Esophagus muscularis mucosa (tissue), 4 donors: ENCODE measurements at regions not wholly inside any gene's neighbourhood (a gene's known extent, or its start where the extent isn't known, plus 50 kb on each side); places are given as distances from the start of the nearest gene placed in this dataset.
"Not testable (repeated sequence)": the region's sequence is repeated elsewhere in the genome, so short reads cannot be mapped to it uniquely, and the experiment has no call there.

Experiments used
- CTCF ChIP-seq, 3 experiments: fragments of 200-600 bp in 2 of 3; fragments of 450-650 bp in 1 of 3; sonication (generic) in 2 of 3; IDR thresholded peaks; one replicate each; pipeline ENCODE4 v1.5.1; 2017 to 2019; ENCODE audit warnings: antibody characterized with exemption in 3 of 3, mild to moderate bottlenecking in 2 of 3, moderate library complexity in 1 of 3
- EP300 ChIP-seq: sonication (generic); formaldehyde crosslinking; IDR thresholded peaks from one replicate; pipeline ENCODE4 v1.6.1; 2017; ENCODE audit warnings: antibody characterized with exemption
- POLR2AphosphoS5 ChIP-seq, 2 donors: sonication (generic); formaldehyde crosslinking; IDR thresholded peaks; one replicate each; pipeline ENCODE4 v1.6.1; 2017; ENCODE audit warnings: antibody characterized with exemption in 2 of 2

DNA sequence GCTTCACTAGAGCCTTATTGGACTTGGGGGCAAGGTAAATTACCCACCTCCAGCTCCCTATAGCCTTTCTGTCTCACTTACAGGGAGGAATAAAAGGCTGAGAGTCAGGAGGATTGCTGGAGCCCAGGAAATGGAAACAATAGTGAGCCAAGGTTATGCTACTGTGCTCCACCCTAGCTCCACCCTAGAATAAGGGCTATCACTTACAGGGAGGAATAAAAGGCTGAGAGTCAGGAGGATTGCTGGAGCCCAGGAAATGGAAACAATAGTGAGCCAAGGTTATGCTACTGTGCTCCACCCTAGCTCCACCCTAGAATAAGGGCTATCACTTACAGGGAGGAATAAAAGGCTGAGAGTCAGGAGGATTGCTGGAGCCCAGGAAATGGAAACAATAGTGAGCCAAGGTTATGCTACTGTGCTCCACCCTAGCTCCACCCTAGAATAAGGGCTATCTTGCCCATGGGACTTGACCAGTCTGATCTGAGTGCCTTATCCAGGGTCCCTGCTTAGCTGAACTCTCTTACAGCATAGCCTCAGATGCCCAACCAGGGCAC is 150.6 kb upstream of the UGT8 start:
- not testable (repeated sequence) for TF ChIP-seq CTCF (IDR thresholded peaks at IDR 0.05); EP300; POLR2AphosphoS5 (IDR thresholded peaks at IDR 0.05)
